Right lobe of liver (tissue), 4 donors: ENCODE measurements at regions not wholly inside any gene's neighbourhood (a gene's known extent, or its start where the extent isn't known, plus 50 kb on each side); places are given as distances from the start of the nearest gene placed in this dataset.

ENCODE experiments used
- POLR2A ChIP-seq: fragments of 450-650 bp; IDR thresholded peaks from one replicate; pipeline ENCODE4 v1.6.1; 2017; ENCODE audit warnings: antibody characterized with exemption, mild to moderate bottlenecking
- TF ChIP-seq, protein P1 (sequence below), 4 donors: fragments of 200-600 bp in 3 of 4; fragments of 450-650 bp in 1 of 4; IDR thresholded peaks; one replicate each; pipeline versions ENCODE4 v1.5.1 to v1.8.0; 2016 to 2022; ENCODE audit warnings: antibody characterized with exemption in 4 of 4, mild to moderate bottlenecking in 2 of 4
- donor health status: DM: no; HTN: no; CAD: no.
- donor health status: DM: no; HTN: no; CAD: no.
- donor health status: DM: no; HTN: yes; CAD: no.

DNA sequence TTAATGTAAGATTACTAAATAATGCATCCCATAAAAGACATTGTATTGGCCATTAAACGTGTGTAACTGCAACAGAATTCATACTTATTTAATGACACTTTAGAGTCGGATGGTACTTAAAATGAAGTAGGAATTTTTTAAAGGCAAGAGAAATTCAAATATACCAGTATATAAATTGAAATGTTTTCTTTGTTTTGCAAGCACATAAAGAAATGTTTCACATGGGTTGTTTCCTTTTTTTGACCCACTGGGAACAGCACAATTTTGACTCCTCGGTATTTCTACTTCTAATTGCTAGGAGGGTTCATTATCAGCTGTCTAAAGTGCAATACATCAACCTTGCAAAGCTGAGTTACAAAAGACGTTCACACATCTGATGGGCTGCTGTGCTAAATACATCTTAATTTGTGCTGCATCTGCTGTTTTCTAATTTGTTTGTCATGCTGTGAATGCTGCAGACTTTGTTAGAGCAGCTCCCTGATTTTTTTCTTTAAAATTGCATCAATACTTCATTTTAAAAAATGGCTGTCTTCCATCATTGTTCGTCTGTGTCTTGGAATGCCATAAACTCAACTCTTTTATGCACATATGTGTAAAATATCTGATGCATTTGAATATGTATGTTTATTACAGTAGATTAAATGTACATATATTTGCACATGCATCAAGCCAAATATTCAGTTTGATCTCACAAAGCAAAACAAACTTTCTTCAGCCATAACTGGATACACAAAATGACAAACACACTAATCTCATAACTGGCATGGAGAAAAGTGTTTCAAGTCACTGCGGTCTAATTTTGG lies 454.0 kb upstream of the GRAMD2B start:
- no peak for TF ChIP-seq POLR2A
- TF ChIP-seq, protein P1, sequence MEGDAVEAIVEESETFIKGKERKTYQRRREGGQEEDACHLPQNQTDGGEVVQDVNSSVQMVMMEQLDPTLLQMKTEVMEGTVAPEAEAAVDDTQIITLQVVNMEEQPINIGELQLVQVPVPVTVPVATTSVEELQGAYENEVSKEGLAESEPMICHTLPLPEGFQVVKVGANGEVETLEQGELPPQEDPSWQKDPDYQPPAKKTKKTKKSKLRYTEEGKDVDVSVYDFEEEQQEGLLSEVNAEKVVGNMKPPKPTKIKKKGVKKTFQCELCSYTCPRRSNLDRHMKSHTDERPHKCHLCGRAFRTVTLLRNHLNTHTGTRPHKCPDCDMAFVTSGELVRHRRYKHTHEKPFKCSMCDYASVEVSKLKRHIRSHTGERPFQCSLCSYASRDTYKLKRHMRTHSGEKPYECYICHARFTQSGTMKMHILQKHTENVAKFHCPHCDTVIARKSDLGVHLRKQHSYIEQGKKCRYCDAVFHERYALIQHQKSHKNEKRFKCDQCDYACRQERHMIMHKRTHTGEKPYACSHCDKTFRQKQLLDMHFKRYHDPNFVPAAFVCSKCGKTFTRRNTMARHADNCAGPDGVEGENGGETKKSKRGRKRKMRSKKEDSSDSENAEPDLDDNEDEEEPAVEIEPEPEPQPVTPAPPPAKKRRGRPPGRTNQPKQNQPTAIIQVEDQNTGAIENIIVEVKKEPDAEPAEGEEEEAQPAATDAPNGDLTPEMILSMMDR (IDR thresholded peaks at IDR 0.05), result no peak
